OCI-LY1 (cell line): ENCODE measurements at regions not wholly inside any gene's neighbourhood (a gene's known extent, or its start where the extent isn't known, plus 50 kb on each side); places are given as distances from the start of the nearest gene placed in this dataset.

Source experiments
- H2AFZ ChIP-seq: fragments of 200-600 bp; sonication (generic), shearing (Covaris generic); 2 replicates; pipeline ENCODE4 v1.6.0; 2014; ENCODE audit warnings: antibody characterized with exemption, mild to moderate bottlenecking, low read length
- H3F3A ChIP-seq: fragments of 200-600 bp; sonication (generic), shearing (Covaris generic); 2 replicates; pipeline ENCODE4 v1.6.0; 2014; ENCODE audit warnings: mild to moderate bottlenecking, antibody characterized with exemption, low read length, moderate library complexity; ENCODE audit not compliant: insufficient read depth
- H3K27ac ChIP-seq: fragments of 200-600 bp; sonication (generic); 2 replicates; pipeline ENCODE4 v1.5.1; 2014; ENCODE audit warnings: low read length, mixed run types, mild to moderate bottlenecking, low read depth; ENCODE audit not compliant: poor library complexity, severe bottlenecking
- H3K27me3 ChIP-seq: fragments of 200-600 bp; sonication (generic); 2 replicates; pipeline ENCODE4 v1.6.0; 2014; ENCODE audit warnings: antibody characterized with exemption, mild to moderate bottlenecking, low read length, moderate library complexity; ENCODE audit not compliant: insufficient read depth
- H3K36me3 ChIP-seq: fragments of 200-600 bp; sonication (generic); 2 replicates; pipeline ENCODE4 v1.6.1; 2014; ENCODE audit warnings: mild to moderate bottlenecking, antibody characterized with exemption, low read length, moderate library complexity, mixed read lengths; ENCODE audit not compliant: insufficient read depth
- H3K4me1 ChIP-seq: fragments of 200-600 bp; sonication (generic); 2 replicates; pipeline ENCODE4 v1.5.1; 2014; ENCODE audit warnings: mild to moderate bottlenecking, low read length, moderate library complexity; ENCODE audit not compliant: insufficient read depth, severe bottlenecking
- H3K4me2 ChIP-seq: fragments of 200-600 bp; sonication (generic), shearing (Covaris generic); 2 replicates; pipeline ENCODE4 v1.6.1; 2014; ENCODE audit warnings: low read length
- H3K4me3 ChIP-seq: fragments of 200-600 bp; sonication (generic); 2 replicates; pipeline ENCODE4 v1.5.1; 2014; ENCODE audit warnings: low read length, low read depth, mild to moderate bottlenecking, mixed read lengths; ENCODE audit not compliant: poor library complexity, severe bottlenecking
- H3K79me2 ChIP-seq: fragments of 200-600 bp; shearing (Covaris generic); 2 replicates; pipeline ENCODE4 v1.6.1; 2016; ENCODE audit warnings: mixed run types, low read length, mixed read lengths; ENCODE audit not compliant: insufficient read depth
- H3K9ac ChIP-seq: fragments of 200-600 bp; sonication (generic), shearing (Covaris generic); 2 replicates; pipeline ENCODE4 v1.6.1; 2014; ENCODE audit warnings: mild to moderate bottlenecking, low read length, mixed read lengths
- H3K9me2 ChIP-seq: fragments of 200-600 bp; sonication (generic), shearing (Covaris generic); 2 replicates; pipeline ENCODE4 v1.6.1; 2014; ENCODE audit warnings: low read depth, mild to moderate bottlenecking, low read length, mixed read lengths
- H3K9me3 ChIP-seq: fragments of 200-600 bp; shearing (Covaris generic); 2 replicates; pipeline ENCODE4 v1.6.1; 2014; ENCODE audit warnings: low read length, mixed read lengths
- H4K20me1 ChIP-seq: fragments of 200-600 bp; sonication (generic), shearing (Covaris generic); 2 replicates; pipeline ENCODE4 v1.6.0; 2016; ENCODE audit warnings: mild to moderate bottlenecking, low read length; ENCODE audit not compliant: insufficient read depth
- EZH2 ChIP-seq: fragments of 200-600 bp; sonication (generic), shearing (Covaris generic); IDR thresholded peaks from 2 replicates; pipeline ENCODE4 v1.8.0; 2017; ENCODE audit warnings: borderline replicate concordance, mixed run types, mild to moderate bottlenecking, antibody characterized with exemption, low read length, moderate library complexity, mixed read lengths
- TF ChIP-seq, protein P1 (sequence below): fragments of 200-600 bp; sonication (generic), shearing (Covaris generic); IDR thresholded peaks from 2 replicates; pipeline ENCODE4 v1.5.1; 2017; ENCODE audit warnings: mild to moderate bottlenecking, antibody characterized with exemption, low read length, moderate library complexity, mixed read lengths

GRCh38 chr22:47294576-47294975 is 532.1 kb downstream of the TBC1D22A start:
- no peak overlapping the region for H3K4me2 ChIP-seq
- no peaks in the 10 kb centered on the region for H3F3A ChIP-seq
- H3K27ac ChIP-seq, result no peak overlapping the region
- no peaks in the 10 kb centered on the region for H3K9me2 ChIP-seq
- H3K4me3 ChIP-seq, result no peak overlapping the region
- H3K27me3 ChIP-seq, result peaks cover 4% of the 10 kb centered on the region
- no peak overlapping the region for H2AFZ ChIP-seq
- no peak overlapping the region for H3K9ac ChIP-seq
- no peaks in the 10 kb centered on the region for H3K9me3 ChIP-seq
- H3K79me2 ChIP-seq, result no peaks in the 10 kb centered on the region
- H3K36me3 ChIP-seq, result no peaks in the 10 kb centered on the region
- TF ChIP-seq EZH2, result no peak
- TF ChIP-seq, protein P1, sequence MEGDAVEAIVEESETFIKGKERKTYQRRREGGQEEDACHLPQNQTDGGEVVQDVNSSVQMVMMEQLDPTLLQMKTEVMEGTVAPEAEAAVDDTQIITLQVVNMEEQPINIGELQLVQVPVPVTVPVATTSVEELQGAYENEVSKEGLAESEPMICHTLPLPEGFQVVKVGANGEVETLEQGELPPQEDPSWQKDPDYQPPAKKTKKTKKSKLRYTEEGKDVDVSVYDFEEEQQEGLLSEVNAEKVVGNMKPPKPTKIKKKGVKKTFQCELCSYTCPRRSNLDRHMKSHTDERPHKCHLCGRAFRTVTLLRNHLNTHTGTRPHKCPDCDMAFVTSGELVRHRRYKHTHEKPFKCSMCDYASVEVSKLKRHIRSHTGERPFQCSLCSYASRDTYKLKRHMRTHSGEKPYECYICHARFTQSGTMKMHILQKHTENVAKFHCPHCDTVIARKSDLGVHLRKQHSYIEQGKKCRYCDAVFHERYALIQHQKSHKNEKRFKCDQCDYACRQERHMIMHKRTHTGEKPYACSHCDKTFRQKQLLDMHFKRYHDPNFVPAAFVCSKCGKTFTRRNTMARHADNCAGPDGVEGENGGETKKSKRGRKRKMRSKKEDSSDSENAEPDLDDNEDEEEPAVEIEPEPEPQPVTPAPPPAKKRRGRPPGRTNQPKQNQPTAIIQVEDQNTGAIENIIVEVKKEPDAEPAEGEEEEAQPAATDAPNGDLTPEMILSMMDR, result no peak
- H3K4me1 ChIP-seq, result no peaks in the 10 kb centered on the region
- H4K20me1 ChIP-seq, result no peaks in the 10 kb centered on the region

GRCh38 chr22:47294222-47294532 is 531.7 kb downstream of the TBC1D22A start:
- Histone ChIP-seq H3K9me2 (no peaks in the 10 kb centered on the region), H3K9me3 (no peaks in the 10 kb centered on the region), H2AFZ (no peak overlapping the region), H3K36me3 (no peaks in the 10 kb centered on the region), H3K27ac (no peak overlapping the region), H4K20me1 (no peaks in the 10 kb centered on the region), H3F3A (no peaks in the 10 kb centered on the region), H3K79me2 (no peaks in the 10 kb centered on the region), H3K4me2 (no peak overlapping the region), H3K4me1 (no peaks in the 10 kb centered on the region), H3K4me3 (no peak overlapping the region), H3K27me3 (peaks cover 4% of the 10 kb centered on the region), H3K9ac (no peak overlapping the region)
- TF ChIP-seq, protein P1, result no peak
- TF ChIP-seq EZH2, result no peak

GRCh38 chr22:47293368-47294221 is 531.1 kb downstream of the TBC1D22A start:
- Histone ChIP-seq H3K9me2 (no peaks in the 10 kb centered on the region), H4K20me1 (no peaks in the 10 kb centered on the region), H3K9ac (no peak overlapping the region), H3K27me3 (peaks cover 4% of the 10 kb centered on the region), H2AFZ (no peak overlapping the region), H3F3A (no peaks in the 10 kb centered on the region), H3K79me2 (no peaks in the 10 kb centered on the region), H3K36me3 (no peaks in the 10 kb centered on the region), H3K27ac (no peak overlapping the region), H3K4me3 (no peak overlapping the region), H3K4me2 (no peak overlapping the region), H3K9me3 (no peaks in the 10 kb centered on the region), H3K4me1 (no peaks in the 10 kb centered on the region)
- TF ChIP-seq, protein P1, result no peak
- no peak for TF ChIP-seq EZH2
